GM20000 (cell line): ENCODE measurements at regions not wholly inside any gene's neighbourhood (a gene's known extent, or its start where the extent isn't known, plus 50 kb on each side); places are given as distances from the start of the nearest gene placed in this dataset.

ENCODE experiments used
- DNase-seq: peaks from one replicate; pipeline ENCODE4 v3.0.0; 2012; ENCODE audit warnings: low spot score
- CTCF ChIP-seq: IDR thresholded peaks from 2 replicates; pipeline ENCODE4 v1.5.1; 2012; ENCODE audit warnings: mild to moderate bottlenecking, control low read depth; ENCODE audit errors: extremely low read depth, missing control alignments

- TF ChIP-seq CTCF, result no peak
- DNase-seq, result no peak
These were observed 226.3 kb upstream of the CIBAR2 start for GRCh38 chr16:85338638-85338982.

DNA sequence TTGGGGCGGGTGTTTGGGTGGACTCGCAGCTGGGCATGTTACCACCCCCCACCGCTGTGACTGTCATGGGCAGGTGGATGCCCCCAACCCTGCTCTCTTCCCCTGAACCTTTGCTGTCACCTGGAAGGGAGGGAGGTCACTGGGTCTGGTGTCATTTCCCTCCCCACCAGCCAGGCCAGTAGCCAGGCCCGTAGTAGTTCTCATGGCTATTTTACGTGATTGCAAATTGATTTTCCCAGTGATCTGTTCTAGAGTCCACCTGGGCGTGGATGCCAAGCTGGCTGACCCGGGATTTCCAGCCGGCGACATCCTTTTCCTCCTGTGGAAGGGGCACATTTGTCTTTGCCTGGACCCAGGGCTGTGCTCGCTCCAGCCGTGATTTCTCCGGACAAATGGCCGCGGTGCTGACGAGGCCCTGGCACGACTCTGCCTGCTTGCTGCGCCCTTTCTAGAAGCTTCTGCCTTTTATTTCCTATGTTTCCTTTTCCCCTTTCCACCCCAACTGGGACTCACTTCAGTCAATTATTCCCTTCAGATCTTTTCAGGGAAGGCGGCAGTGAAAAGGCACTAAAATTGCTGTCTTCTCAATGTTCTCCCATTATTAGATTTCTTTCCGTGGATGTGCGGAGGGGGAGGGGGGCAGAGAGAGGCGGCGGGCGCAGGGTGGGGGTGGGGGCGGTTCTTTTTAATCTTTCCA is 226.9 kb upstream of the CIBAR2 start:
- no peak for TF ChIP-seq CTCF
- no peak for DNase-seq

DNA sequence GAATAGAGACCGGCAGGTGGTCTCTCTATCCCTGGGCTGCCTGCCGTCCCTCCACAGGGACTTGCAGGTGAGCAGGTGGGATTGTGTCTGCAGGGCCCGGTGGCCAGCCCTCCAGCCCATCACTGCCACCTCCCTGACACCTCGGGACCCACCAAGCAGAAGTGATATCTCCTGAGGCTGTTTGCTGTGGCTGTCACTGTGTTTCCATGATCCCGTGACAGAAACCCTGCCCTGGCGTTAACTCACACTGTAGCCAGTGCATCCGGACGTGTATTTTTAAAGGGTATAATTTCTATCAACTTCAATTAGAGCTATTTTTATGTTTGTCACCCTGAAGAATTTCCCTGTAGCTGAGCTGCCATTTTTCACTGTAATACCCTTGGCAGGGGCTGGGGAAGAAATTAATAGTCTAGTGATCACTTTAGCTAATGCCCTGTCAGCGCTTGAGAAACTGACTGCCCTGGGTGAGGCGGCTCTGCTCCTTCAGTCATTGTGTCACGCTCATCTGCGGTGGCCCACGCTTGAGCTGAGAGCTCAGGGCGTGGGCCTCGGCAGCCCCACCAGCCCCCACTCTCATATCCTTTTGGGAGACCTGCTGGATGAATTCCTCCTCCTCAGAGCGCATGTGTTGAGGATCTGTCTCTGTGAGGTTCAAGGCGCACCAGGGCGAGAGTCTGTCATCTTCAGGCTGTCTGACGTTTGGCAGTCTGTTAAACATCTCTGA is 229.9 kb upstream of the CIBAR2 start:
- no peak for DNase-seq

DNA sequence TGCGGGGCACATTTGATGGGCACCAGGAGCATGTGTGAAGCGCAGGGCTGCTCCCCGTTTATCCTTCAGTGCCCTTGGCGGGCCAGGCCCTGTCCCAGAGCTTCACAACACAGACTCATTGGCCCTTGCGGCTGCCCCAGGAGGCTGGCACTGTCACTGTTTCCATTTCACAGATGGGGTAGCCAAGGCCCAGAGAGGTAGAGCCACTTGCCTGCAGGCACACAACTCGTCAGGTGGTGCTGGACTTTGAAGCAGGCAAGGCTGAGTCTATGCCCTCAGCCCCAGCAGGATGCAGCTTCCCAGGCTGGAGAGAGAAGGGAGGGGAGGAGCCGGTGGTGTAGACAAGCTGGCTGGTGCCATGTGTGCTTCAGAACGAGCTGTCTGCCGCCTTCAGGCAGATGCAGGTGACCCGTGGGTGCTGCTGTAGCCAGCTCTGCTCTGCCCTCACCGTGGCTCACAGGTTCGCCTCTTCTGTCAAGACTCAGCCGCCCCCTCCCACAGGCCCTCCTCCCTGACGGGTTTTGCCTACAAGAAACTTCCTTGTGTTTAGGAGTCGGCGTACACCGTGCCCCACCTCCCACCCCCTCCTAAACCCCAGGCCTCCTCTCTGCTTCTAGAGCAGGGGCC is 232.3 kb upstream of the CIBAR2 start:
- no peak for DNase-seq
- TF ChIP-seq CTCF, result no peak

More for the DNA sequence above, 229.9 kb upstream of the CIBAR2 start:
- no peak for TF ChIP-seq CTCF

GRCh38 chr16:85345129-85345639 is 232.9 kb upstream of the CIBAR2 start:
- no peak for DNase-seq
- no peak for TF ChIP-seq CTCF

- no peak for TF ChIP-seq CTCF
- no peak for DNase-seq
These were observed 234.3 kb upstream of the CIBAR2 start for GRCh38 chr16:85346404-85347212.

GRCh38 chr16:85347213-85347591 is 234.9 kb upstream of the CIBAR2 start:
- TF ChIP-seq CTCF, result no peak

More at GRCh38 chr16:85347213-85347591, 234.9 kb upstream of the CIBAR2 start:
- DNase-seq, result no peak
